SU-DHL-6 (cell line): ENCODE measurements at regions not wholly inside any gene's neighbourhood (a gene's known extent, or its start where the extent isn't known, plus 50 kb on each side); places are given as distances from the start of the nearest gene placed in this dataset.

Source experiments
- EZH2phosphoT487 ChIP-seq: fragments of 200-600 bp; sonication (generic), shearing (Covaris generic); conservative IDR thresholded peaks from 2 replicates; pipeline ENCODE4 v1.6.1; 2018; ENCODE audit warnings: mild to moderate bottlenecking, antibody characterized with exemption, low read length, moderate library complexity, mixed read lengths
- TF ChIP-seq, protein P1 (sequence below): fragments of 200-600 bp; sonication (generic); IDR thresholded peaks from one replicate; pipeline ENCODE4 v1.5.1; 2017; ENCODE audit warnings: antibody characterized with exemption, mild to moderate bottlenecking, low read length, moderate library complexity; ENCODE audit not compliant: insufficient read depth, poor library complexity, severe bottlenecking

- TF ChIP-seq, protein P1, sequence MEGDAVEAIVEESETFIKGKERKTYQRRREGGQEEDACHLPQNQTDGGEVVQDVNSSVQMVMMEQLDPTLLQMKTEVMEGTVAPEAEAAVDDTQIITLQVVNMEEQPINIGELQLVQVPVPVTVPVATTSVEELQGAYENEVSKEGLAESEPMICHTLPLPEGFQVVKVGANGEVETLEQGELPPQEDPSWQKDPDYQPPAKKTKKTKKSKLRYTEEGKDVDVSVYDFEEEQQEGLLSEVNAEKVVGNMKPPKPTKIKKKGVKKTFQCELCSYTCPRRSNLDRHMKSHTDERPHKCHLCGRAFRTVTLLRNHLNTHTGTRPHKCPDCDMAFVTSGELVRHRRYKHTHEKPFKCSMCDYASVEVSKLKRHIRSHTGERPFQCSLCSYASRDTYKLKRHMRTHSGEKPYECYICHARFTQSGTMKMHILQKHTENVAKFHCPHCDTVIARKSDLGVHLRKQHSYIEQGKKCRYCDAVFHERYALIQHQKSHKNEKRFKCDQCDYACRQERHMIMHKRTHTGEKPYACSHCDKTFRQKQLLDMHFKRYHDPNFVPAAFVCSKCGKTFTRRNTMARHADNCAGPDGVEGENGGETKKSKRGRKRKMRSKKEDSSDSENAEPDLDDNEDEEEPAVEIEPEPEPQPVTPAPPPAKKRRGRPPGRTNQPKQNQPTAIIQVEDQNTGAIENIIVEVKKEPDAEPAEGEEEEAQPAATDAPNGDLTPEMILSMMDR, result no peak
- no peak for TF ChIP-seq EZH2phosphoT487
Measured at GRCh38 chr2:120579916-120580685, 155.6 kb upstream of the GLI2 start.
